ENCODE measurements at regions not wholly inside any gene's neighbourhood (a gene's known extent, or its start where the extent isn't known, plus 50 kb on each side); places are given as distances from the start of the nearest gene placed in this dataset.
"Not testable (repeated sequence)": the region's sequence is repeated elsewhere in the genome, so short reads cannot be mapped to it uniquely, and the experiment has no call there.

GRCh38 chr2:185891403-185891802 is 152.8 kb downstream of the FSIP2 start:
- no peak for DNase-seq

GRCh38 chr2:185891804-185892411 is 153.3 kb downstream of the FSIP2 start:
- DNase-seq: no peak

- DNase-seq: no peak
Observed at GRCh38 chr2:185892484-185892883, 153.9 kb downstream of the FSIP2 start.

GRCh38 chr2:185894223-185894622 is 155.6 kb downstream of the FSIP2 start:
- DNase-seq: no peak

- DNase-seq: no peak
Observed at GRCh38 chr2:185895828-185896693, 157.5 kb downstream of the FSIP2 start.

- DNase-seq: no peak
Observed at GRCh38 chr2:185899366-185899765, 160.8 kb downstream of the FSIP2 start.

GRCh38 chr2:185919155-185919554 is 180.6 kb downstream of the FSIP2 start:
- DNase-seq: no peak

- DNase-seq: no peak
Observed at GRCh38 chr2:185921048-185921756, 182.6 kb downstream of the FSIP2 start.

GRCh38 chr2:185934232-185934631 is 195.6 kb downstream of the FSIP2 start:
- DNase-seq: no peak

- no peak for DNase-seq
Observed at GRCh38 chr2:185939858-185940257, 201.3 kb downstream of the FSIP2 start.

- DNase-seq: no peak
Observed at GRCh38 chr2:185942855-185943254, 204.3 kb downstream of the FSIP2 start.

GRCh38 chr2:185947722-185948121 is 209.1 kb downstream of the FSIP2 start:
- DNase-seq: no peak

- DNase-seq: no peak
Observed at GRCh38 chr2:185952100-185952499, 213.5 kb downstream of the FSIP2 start.

- DNase-seq: no peak
Observed at GRCh38 chr2:185954389-185954788, 215.8 kb downstream of the FSIP2 start.

- no peak for DNase-seq
Observed at GRCh38 chr2:185955050-185955449, 216.4 kb downstream of the FSIP2 start.

GRCh38 chr2:185967335-185967734 is 228.7 kb downstream of the FSIP2 start:
- DNase-seq: no peak

GRCh38 chr2:185970148-185970852 is 231.7 kb downstream of the FSIP2 start:
- DNase-seq: no peak

- DNase-seq: no peak
Observed at GRCh38 chr2:185978634-185979407, 240.2 kb downstream of the FSIP2 start.

GRCh38 chr2:185979546-185980071 is 241.0 kb downstream of the FSIP2 start:
- no peak for DNase-seq

- DNase-seq: no peak
Observed at GRCh38 chr2:185980944-185981343, 242.3 kb downstream of the FSIP2 start.

GRCh38 chr2:185984670-185985069 is 246.1 kb downstream of the FSIP2 start:
- no peak for DNase-seq

- not testable (repeated sequence) for DNase-seq
Observed at GRCh38 chr2:185988907-185989306, 250.3 kb downstream of the FSIP2 start.

Measured in activated CD4-positive, alpha-beta T cell treated with anti-CD3 and anti-CD28 coated beads, Interleukin-10, Interleukin-2, amounts not matched to agents 100 ng/mL and 50 ng/mL, durations not matched to agents 16 hours and 8 hours (primary cell).